ENCODE measurements at regions not wholly inside any gene's neighbourhood (a gene's known extent, or its start where the extent isn't known, plus 50 kb on each side); places are given as distances from the start of the nearest gene placed in this dataset.

GRCh38 chr10:21052709-21053104, 155.6 kb upstream of the NEBL start:
- no peaks in the 10 kb centered on the region for H3K9me3 ChIP-seq (replicated peaks; ENCODE audit: control insufficient read depth, low read depth, low read length)
- DNase-seq, result no peak
- 100% methylated on average over 1 of the region's 4 CpGs for WGBS (ENCODE audit: insufficient coverage)

GRCh38 chr10:21052072-21052708, 155.1 kb upstream of the NEBL start:
- H3K27me3 ChIP-seq (ENCODE audit: control insufficient read depth, insufficient read depth, low read length), result peaks cover 4% of the 10 kb centered on the region
- no peak overlapping the region for H3K4me3 ChIP-seq (ENCODE audit: low read length)
- DNase-seq, result no peak
- no peaks in the 10 kb centered on the region for H3K4me1 ChIP-seq (ENCODE audit: control insufficient read depth, insufficient read depth, low read length)
- 94% methylated on average over 3 of the region's 5 CpGs for WGBS (ENCODE audit: insufficient coverage)
- no peak overlapping the region for H3K27ac ChIP-seq (ENCODE audit: low read length)
- no peaks in the 10 kb centered on the region for H3K9me3 ChIP-seq (replicated peaks; ENCODE audit: control insufficient read depth, low read depth, low read length)
- H3K36me3 ChIP-seq (ENCODE audit: control insufficient read depth, insufficient read depth, low read length), result no peaks in the 10 kb centered on the region

More at GRCh38 chr10:21052709-21053104, 155.6 kb upstream of the NEBL start:
- no peaks in the 10 kb centered on the region for H3K36me3 ChIP-seq (ENCODE audit: control insufficient read depth, insufficient read depth, low read length)
- H3K27ac ChIP-seq (ENCODE audit: low read length), result no peak overlapping the region
- H3K4me1 ChIP-seq (ENCODE audit: control insufficient read depth, insufficient read depth, low read length), result no peaks in the 10 kb centered on the region
- H3K27me3 ChIP-seq (ENCODE audit: control insufficient read depth, insufficient read depth, low read length), result peaks cover 4% of the 10 kb centered on the region
- H3K4me3 ChIP-seq (ENCODE audit: low read length), result no peak overlapping the region

- Histone ChIP-seq H3K36me3 (ENCODE audit: control insufficient read depth, insufficient read depth, low read length) (no peaks in the 10 kb centered on the region), H3K4me1 (ENCODE audit: control insufficient read depth, insufficient read depth, low read length) (no peaks in the 10 kb centered on the region), H3K27ac (ENCODE audit: low read length) (no peak overlapping the region), H3K27me3 (ENCODE audit: control insufficient read depth, insufficient read depth, low read length) (peaks cover 2% of the 10 kb centered on the region), H3K4me3 (ENCODE audit: low read length) (no peak overlapping the region), H3K9me3 (replicated peaks; ENCODE audit: control insufficient read depth, low read depth, low read length) (no peaks in the 10 kb centered on the region)
- 100% methylated on average over 1 of the region's 3 CpGs for WGBS (ENCODE audit: insufficient coverage)
- DNase-seq, result no peak
Measured at GRCh38 chr10:21049482-21049881, 152.4 kb upstream of the NEBL start.

- Histone ChIP-seq H3K36me3 (ENCODE audit: control insufficient read depth, insufficient read depth, low read length) (no peaks in the 10 kb centered on the region), H3K27me3 (ENCODE audit: control insufficient read depth, insufficient read depth, low read length) (peaks cover 2% of the 10 kb centered on the region), H3K4me1 (ENCODE audit: control insufficient read depth, insufficient read depth, low read length) (no peaks in the 10 kb centered on the region), H3K9me3 (replicated peaks; ENCODE audit: control insufficient read depth, low read depth, low read length) (no peaks in the 10 kb centered on the region), H3K27ac (ENCODE audit: low read length) (no peak overlapping the region), H3K4me3 (ENCODE audit: low read length) (no peak overlapping the region)
- DNase-seq, result no peak
- WGBS (ENCODE audit: insufficient coverage), result 88% methylated on average over 1 of the region's 6 CpGs
Measured at GRCh38 chr10:21048068-21048467, 151.0 kb upstream of the NEBL start.

- no peak for DNase-seq
- Histone ChIP-seq H3K27ac (ENCODE audit: low read length) (no peak overlapping the region), H3K27me3 (ENCODE audit: control insufficient read depth, insufficient read depth, low read length) (peaks cover 2% of the 10 kb centered on the region), H3K4me1 (ENCODE audit: control insufficient read depth, insufficient read depth, low read length) (no peaks in the 10 kb centered on the region), H3K4me3 (ENCODE audit: low read length) (no peak overlapping the region), H3K9me3 (replicated peaks; ENCODE audit: control insufficient read depth, low read depth, low read length) (no peaks in the 10 kb centered on the region), H3K36me3 (ENCODE audit: control insufficient read depth, insufficient read depth, low read length) (no peaks in the 10 kb centered on the region)
- WGBS (ENCODE audit: insufficient coverage), result no CpG with 5 or more reads among the region's 3 CpGs
Measured at GRCh38 chr10:21047511-21047910, 150.4 kb upstream of the NEBL start.

- Histone ChIP-seq H3K36me3 (ENCODE audit: control insufficient read depth, insufficient read depth, low read length) (no peaks in the 10 kb centered on the region), H3K4me3 (ENCODE audit: low read length) (no peak overlapping the region), H3K27ac (ENCODE audit: low read length) (no peak overlapping the region), H3K9me3 (replicated peaks; ENCODE audit: control insufficient read depth, low read depth, low read length) (no peaks in the 10 kb centered on the region), H3K27me3 (ENCODE audit: control insufficient read depth, insufficient read depth, low read length) (no peaks in the 10 kb centered on the region), H3K4me1 (ENCODE audit: control insufficient read depth, insufficient read depth, low read length) (no peaks in the 10 kb centered on the region)
- DNase-seq, result no peak
Measured at GRCh38 chr10:21047096-21047495, 150.0 kb upstream of the NEBL start.

GRCh38 chr10:21043044-21043443, 145.9 kb upstream of the NEBL start:
- Histone ChIP-seq H3K4me1 (ENCODE audit: control insufficient read depth, insufficient read depth, low read length) (no peaks in the 10 kb centered on the region), H3K27me3 (ENCODE audit: control insufficient read depth, insufficient read depth, low read length) (no peaks in the 10 kb centered on the region), H3K36me3 (ENCODE audit: control insufficient read depth, insufficient read depth, low read length) (no peaks in the 10 kb centered on the region), H3K9me3 (replicated peaks; ENCODE audit: control insufficient read depth, low read depth, low read length) (no peaks in the 10 kb centered on the region), H3K27ac (ENCODE audit: low read length) (no peak overlapping the region), H3K4me3 (ENCODE audit: low read length) (no peak overlapping the region)
- no peak for DNase-seq
- WGBS (ENCODE audit: insufficient coverage), result 86% methylated on average over 3 of the region's 4 CpGs

- no peak for DNase-seq
- Histone ChIP-seq H3K9me3 (replicated peaks; ENCODE audit: control insufficient read depth, low read depth, low read length) (no peaks in the 10 kb centered on the region), H3K27ac (ENCODE audit: low read length) (no peak overlapping the region), H3K4me3 (ENCODE audit: low read length) (no peak overlapping the region), H3K27me3 (ENCODE audit: control insufficient read depth, insufficient read depth, low read length) (no peaks in the 10 kb centered on the region), H3K36me3 (ENCODE audit: control insufficient read depth, insufficient read depth, low read length) (no peaks in the 10 kb centered on the region), H3K4me1 (ENCODE audit: control insufficient read depth, insufficient read depth, low read length) (no peaks in the 10 kb centered on the region)
- WGBS (ENCODE audit: insufficient coverage), result no CpG with 5 or more reads among the region's 1 CpG
Measured at GRCh38 chr10:21042536-21042935, 145.4 kb upstream of the NEBL start.

- H3K27me3 ChIP-seq (ENCODE audit: control insufficient read depth, insufficient read depth, low read length), result no peaks in the 10 kb centered on the region
- WGBS (ENCODE audit: insufficient coverage), result 97% methylated on average over 4 of the region's 10 CpGs
- H3K9me3 ChIP-seq (replicated peaks; ENCODE audit: control insufficient read depth, low read depth, low read length), result no peaks in the 10 kb centered on the region
- no peak for DNase-seq
- no peak overlapping the region for H3K4me3 ChIP-seq (ENCODE audit: low read length)
- no peak overlapping the region for H3K27ac ChIP-seq (ENCODE audit: low read length)
- H3K36me3 ChIP-seq (ENCODE audit: control insufficient read depth, insufficient read depth, low read length), result no peaks in the 10 kb centered on the region
- H3K4me1 ChIP-seq (ENCODE audit: control insufficient read depth, insufficient read depth, low read length), result no peaks in the 10 kb centered on the region
Measured at GRCh38 chr10:21041763-21042458, 144.8 kb upstream of the NEBL start.

- Histone ChIP-seq H3K36me3 (ENCODE audit: control insufficient read depth, insufficient read depth, low read length) (no peaks in the 10 kb centered on the region), H3K27me3 (ENCODE audit: control insufficient read depth, insufficient read depth, low read length) (no peaks in the 10 kb centered on the region), H3K27ac (ENCODE audit: low read length) (no peak overlapping the region), H3K4me3 (ENCODE audit: low read length) (no peak overlapping the region), H3K9me3 (replicated peaks; ENCODE audit: control insufficient read depth, low read depth, low read length) (no peaks in the 10 kb centered on the region), H3K4me1 (ENCODE audit: control insufficient read depth, insufficient read depth, low read length) (no peaks in the 10 kb centered on the region)
- DNase-seq, result no peak
- WGBS (ENCODE audit: insufficient coverage), result 83% methylated on average over 2 of the region's 3 CpGs
Measured at GRCh38 chr10:21039721-21040120, 142.6 kb upstream of the NEBL start.
